DOHH2 (cell line): ENCODE measurements at regions not wholly inside any gene's neighbourhood (a gene's known extent, or its start where the extent isn't known, plus 50 kb on each side); places are given as distances from the start of the nearest gene placed in this dataset.

Source experiments
- EZH2phosphoT487 ChIP-seq: fragments of 200-600 bp; sonication (generic); IDR thresholded peaks from 2 replicates; pipeline ENCODE4 v1.6.1; 2017; ENCODE audit warnings: borderline replicate concordance, mild to moderate bottlenecking, antibody characterized with exemption, low read length, moderate library complexity, mixed read lengths
- TF ChIP-seq, protein P1 (sequence below): fragments of 200-600 bp; sonication (generic); IDR thresholded peaks from one replicate; pipeline ENCODE4 v1.5.1; 2014; ENCODE audit warnings: antibody characterized with exemption, mild to moderate bottlenecking, low read depth, low read length; ENCODE audit not compliant: poor library complexity, severe bottlenecking

DNA sequence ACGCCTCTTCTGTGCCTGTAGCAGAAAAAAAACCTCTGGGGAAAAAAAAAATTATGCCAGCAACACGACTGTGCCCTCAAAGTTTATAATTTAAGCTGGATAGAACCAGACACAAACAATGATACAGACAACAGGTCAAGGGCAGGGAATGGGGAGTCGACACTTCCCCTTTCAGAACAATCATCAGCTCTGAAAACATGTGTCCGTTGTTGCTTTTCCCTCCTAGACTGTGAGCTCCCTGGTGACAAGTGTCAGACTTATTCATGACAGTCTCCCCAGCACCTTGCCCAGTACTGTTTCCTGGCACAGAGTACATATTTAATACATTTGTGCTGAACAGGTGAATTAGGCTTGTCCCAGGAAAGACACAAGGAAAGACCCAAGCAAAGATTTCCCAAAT is 178.3 kb downstream of the SOX9 start:
- TF ChIP-seq, protein P1, sequence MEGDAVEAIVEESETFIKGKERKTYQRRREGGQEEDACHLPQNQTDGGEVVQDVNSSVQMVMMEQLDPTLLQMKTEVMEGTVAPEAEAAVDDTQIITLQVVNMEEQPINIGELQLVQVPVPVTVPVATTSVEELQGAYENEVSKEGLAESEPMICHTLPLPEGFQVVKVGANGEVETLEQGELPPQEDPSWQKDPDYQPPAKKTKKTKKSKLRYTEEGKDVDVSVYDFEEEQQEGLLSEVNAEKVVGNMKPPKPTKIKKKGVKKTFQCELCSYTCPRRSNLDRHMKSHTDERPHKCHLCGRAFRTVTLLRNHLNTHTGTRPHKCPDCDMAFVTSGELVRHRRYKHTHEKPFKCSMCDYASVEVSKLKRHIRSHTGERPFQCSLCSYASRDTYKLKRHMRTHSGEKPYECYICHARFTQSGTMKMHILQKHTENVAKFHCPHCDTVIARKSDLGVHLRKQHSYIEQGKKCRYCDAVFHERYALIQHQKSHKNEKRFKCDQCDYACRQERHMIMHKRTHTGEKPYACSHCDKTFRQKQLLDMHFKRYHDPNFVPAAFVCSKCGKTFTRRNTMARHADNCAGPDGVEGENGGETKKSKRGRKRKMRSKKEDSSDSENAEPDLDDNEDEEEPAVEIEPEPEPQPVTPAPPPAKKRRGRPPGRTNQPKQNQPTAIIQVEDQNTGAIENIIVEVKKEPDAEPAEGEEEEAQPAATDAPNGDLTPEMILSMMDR, result no peak
- TF ChIP-seq EZH2phosphoT487, result no peak
